Panc1 (cell line): ENCODE measurements at regions not wholly inside any gene's neighbourhood (a gene's known extent, or its start where the extent isn't known, plus 50 kb on each side); places are given as distances from the start of the nearest gene placed in this dataset.

Experiments
- POLR2AphosphoS5 ChIP-seq: IDR thresholded peaks from 2 replicates; pipeline ENCODE4 v1.6.1; 2012; ENCODE audit warnings: mild to moderate bottlenecking, low read depth, low read length, moderate library complexity
- REST ChIP-seq, 2 experiments: IDR thresholded peaks; 2 replicates each; pipeline ENCODE4 v1.6.1; 2011 to 2012; ENCODE audit warnings: low read depth in 2 of 2, control low read depth in 1 of 2, low read length in 1 of 2, mild to moderate bottlenecking in 1 of 2, moderate library complexity in 1 of 2; ENCODE audit not compliant: insufficient read depth in 1 of 2
- SIN3A ChIP-seq: IDR thresholded peaks from 2 replicates; pipeline ENCODE4 v1.6.1; 2012; ENCODE audit warnings: low read depth, mild to moderate bottlenecking, low read length, moderate library complexity, borderline replicate concordance; ENCODE audit not compliant: insufficient read depth
- TF ChIP-seq, protein P1 (sequence below): fragments of 450-650 bp; IDR thresholded peaks from 2 replicates; pipeline ENCODE4 v1.5.1; 2017; ENCODE audit warnings: mild to moderate bottlenecking

GRCh38 chr11:70577258-70577603 lies 178.9 kb downstream of the CTTN start:
- TF ChIP-seq, protein P1, sequence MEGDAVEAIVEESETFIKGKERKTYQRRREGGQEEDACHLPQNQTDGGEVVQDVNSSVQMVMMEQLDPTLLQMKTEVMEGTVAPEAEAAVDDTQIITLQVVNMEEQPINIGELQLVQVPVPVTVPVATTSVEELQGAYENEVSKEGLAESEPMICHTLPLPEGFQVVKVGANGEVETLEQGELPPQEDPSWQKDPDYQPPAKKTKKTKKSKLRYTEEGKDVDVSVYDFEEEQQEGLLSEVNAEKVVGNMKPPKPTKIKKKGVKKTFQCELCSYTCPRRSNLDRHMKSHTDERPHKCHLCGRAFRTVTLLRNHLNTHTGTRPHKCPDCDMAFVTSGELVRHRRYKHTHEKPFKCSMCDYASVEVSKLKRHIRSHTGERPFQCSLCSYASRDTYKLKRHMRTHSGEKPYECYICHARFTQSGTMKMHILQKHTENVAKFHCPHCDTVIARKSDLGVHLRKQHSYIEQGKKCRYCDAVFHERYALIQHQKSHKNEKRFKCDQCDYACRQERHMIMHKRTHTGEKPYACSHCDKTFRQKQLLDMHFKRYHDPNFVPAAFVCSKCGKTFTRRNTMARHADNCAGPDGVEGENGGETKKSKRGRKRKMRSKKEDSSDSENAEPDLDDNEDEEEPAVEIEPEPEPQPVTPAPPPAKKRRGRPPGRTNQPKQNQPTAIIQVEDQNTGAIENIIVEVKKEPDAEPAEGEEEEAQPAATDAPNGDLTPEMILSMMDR, result no peak
- TF ChIP-seq POLR2AphosphoS5, result no peak
- TF ChIP-seq REST (IDR thresholded peaks at IDR 0.05; ENCODE audit: insufficient read depth in 1 of 2, low read depth in 2 of 2, low read length in 1 of 2), result no peak
- TF ChIP-seq SIN3A, result no peak
